MCF 10A (cell line): ENCODE measurements at regions not wholly inside any gene's neighbourhood (a gene's known extent, or its start where the extent isn't known, plus 50 kb on each side); places are given as distances from the start of the nearest gene placed in this dataset.

Source experiments
- BruUV-seq: library from RNA; stranded (reverse); fragments of 400-500 nt; replicated peaks from 2 replicates; lab custom pipeline; 2021; lab: Mats Ljungman, UMichigan
- CTCF ChIA-PET: fragments of 300-600 bp; sonication (Branson Sonifier 250); formaldehyde crosslinking; extraction: SDS; loops from one replicate; lab custom pipeline; 2021; ENCODE audit warnings: antibody characterized with exemption, inconsistent platforms; lab: Yijun Ruan, JAX
- POLR2A ChIA-PET: fragments of 300-600, 350-650 bp; sonication (Branson Sonifier 250); formaldehyde crosslinking; extraction: SDS; loops from one replicate; lab custom pipeline; 2020; ENCODE audit warnings: antibody characterized with exemption, inconsistent platforms; lab: Yijun Ruan, JAX
- DNase-seq: peaks from one replicate; pipeline ENCODE4 v3.0.0-alpha.2; 2018; ENCODE audit not compliant: unreplicated experiment
- H3K27ac Mint-ChIP-seq: one replicate; pipeline ENCODE4 v1.8.0; 2022; ENCODE audit warnings: mild to moderate bottlenecking, low read depth, mixed read lengths; ENCODE audit not compliant: unreplicated experiment
- H3K27me3 Mint-ChIP-seq: one replicate; pipeline ENCODE4 v1.8.0; 2022; ENCODE audit warnings: mixed read lengths; ENCODE audit not compliant: insufficient read depth, unreplicated experiment
- H3K36me3 Mint-ChIP-seq: one replicate; pipeline ENCODE4 v1.8.0; 2022; ENCODE audit warnings: mild to moderate bottlenecking, moderate library complexity, mixed read lengths; ENCODE audit not compliant: insufficient read depth, unreplicated experiment
- H3K4me1 Mint-ChIP-seq: one replicate; pipeline ENCODE4 v1.8.0; 2022; ENCODE audit warnings: mixed read lengths; ENCODE audit not compliant: insufficient read depth, unreplicated experiment
- H3K4me3 Mint-ChIP-seq: one replicate; pipeline ENCODE4 v1.8.0; 2022; ENCODE audit warnings: mild to moderate bottlenecking, moderate library complexity, mixed read lengths; ENCODE audit not compliant: unreplicated experiment
- H3K9me3 Mint-ChIP-seq: one replicate; pipeline ENCODE4 v1.8.0; 2022; ENCODE audit warnings: mixed read lengths; ENCODE audit not compliant: unreplicated experiment
- CTCF ChIP-seq: fragments of 200-600 bp; IDR thresholded peaks from one replicate; pipeline ENCODE4 v1.8.0; 2022; ENCODE audit warnings: antibody characterized with exemption, mild to moderate bottlenecking; ENCODE audit not compliant: unreplicated experiment
- intact Hi-C: fragments of 100-400 bp; cut with micrococcal nuclease; formaldehyde crosslinking; loops from 2 replicates; pipeline ENCODE4 v1.14.1; 2022

GRCh38 chr3:29011441-29011840 lies 269.4 kb upstream of the RBMS3 start:
- no peak overlapping the region for H3K27ac Mint-ChIP-seq
- no peaks in the 10 kb centered on the region for H3K9me3 Mint-ChIP-seq
- no peaks in the 10 kb centered on the region for H3K4me1 Mint-ChIP-seq
- no peak for DNase-seq
- BruUV-seq = no TSS peak
- no peaks in the 10 kb centered on the region for H3K27me3 Mint-ChIP-seq
- intact Hi-C loops = no loop called here
- no peaks in the 10 kb centered on the region for H3K36me3 Mint-ChIP-seq
- H3K4me3 Mint-ChIP-seq = no peak overlapping the region
- ChIA-PET CTCF (no interaction called here), POLR2A (interaction anchor here (0.6 kb wide), 1 partner anchor 27 kb away, joined by 3 read pairs; no protein-coding TSS in a partner anchor)
- TF ChIP-seq CTCF = no peak

- Mint-ChIP-seq H3K9me3 (no peaks in the 10 kb centered on the region), H3K4me3 (no peak overlapping the region), H3K4me1 (no peaks in the 10 kb centered on the region), H3K27me3 (no peaks in the 10 kb centered on the region), H3K36me3 (no peaks in the 10 kb centered on the region), H3K27ac (no peak overlapping the region)
- ChIA-PET POLR2A (interaction anchor here (0.6 kb wide), 1 partner anchor 40 kb away, joined by 3 read pairs; no protein-coding TSS in a partner anchor), CTCF (no interaction called here)
- no peak for DNase-seq
- no TSS peak for BruUV-seq
- intact Hi-C loops = no loop called here
- TF ChIP-seq CTCF = no peak
Observed at GRCh38 chr3:29011966-29012365, 268.9 kb upstream of the RBMS3 start.

GRCh38 chr3:29022976-29023375 lies 257.9 kb upstream of the RBMS3 start:
- POLR2A ChIA-PET = interaction anchor here (1.3 kb wide), 1 partner anchor 18 kb away, joined by 3 read pairs; no protein-coding TSS in a partner anchor
- intact Hi-C loops = no loop called here
- no TSS peak for BruUV-seq
- CTCF ChIA-PET = no interaction called here
- Mint-ChIP-seq H3K36me3 (no peaks in the 10 kb centered on the region), H3K9me3 (peaks cover 19% of the 10 kb centered on the region), H3K4me3 (no peak overlapping the region), H3K4me1 (peaks cover 20% of the 10 kb centered on the region), H3K27me3 (no peaks in the 10 kb centered on the region), H3K27ac (no peak overlapping the region)
- no peak for DNase-seq
- no peak for TF ChIP-seq CTCF

GRCh38 chr3:29026286-29026685 lies 254.6 kb upstream of the RBMS3 start:
- intact Hi-C loops = no loop called here
- ChIA-PET POLR2A (interaction anchor here (0.5 kb wide), 1 partner anchor 111 kb away, joined by 3 read pairs; no protein-coding TSS in a partner anchor), CTCF (no interaction called here)
- Mint-ChIP-seq H3K4me1 (peaks cover 21% of the 10 kb centered on the region), H3K27me3 (no peaks in the 10 kb centered on the region), H3K4me3 (no peak overlapping the region), H3K9me3 (peaks cover 21% of the 10 kb centered on the region), H3K27ac (peak overlapping the region; percentile 77), H3K36me3 (no peaks in the 10 kb centered on the region)
- no TSS peak for BruUV-seq
- no peak for TF ChIP-seq CTCF
- no peak for DNase-seq
